COLO829 (cell line): ENCODE measurements at regions not wholly inside any gene's neighbourhood (a gene's known extent, or its start where the extent isn't known, plus 50 kb on each side); places are given as distances from the start of the nearest gene placed in this dataset.

Source experiments
- DNase-seq: peaks from one replicate; pipeline ENCODE4 v3.0.0; 2012; ENCODE audit warnings: low spot score

DNA sequence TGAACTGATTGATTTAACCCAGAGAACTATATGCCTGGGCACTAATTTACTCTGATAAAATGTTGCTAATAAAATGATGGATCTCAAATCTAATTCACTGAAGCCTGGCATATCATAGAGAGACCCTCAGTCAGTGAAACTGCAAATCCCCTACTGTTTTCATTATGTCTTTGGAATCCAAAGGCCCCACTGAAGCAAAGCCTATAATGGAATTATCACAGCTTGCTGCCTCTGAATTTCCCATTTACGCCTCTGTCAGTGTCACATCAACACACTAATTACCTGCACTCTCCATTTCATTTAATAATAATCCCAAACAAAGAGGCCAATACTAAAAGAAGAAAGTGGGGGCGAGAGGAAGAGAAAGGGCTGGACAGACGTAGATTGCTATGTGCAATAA, 470.9 kb downstream of the MBD2 start:
- no peak for DNase-seq

DNA sequence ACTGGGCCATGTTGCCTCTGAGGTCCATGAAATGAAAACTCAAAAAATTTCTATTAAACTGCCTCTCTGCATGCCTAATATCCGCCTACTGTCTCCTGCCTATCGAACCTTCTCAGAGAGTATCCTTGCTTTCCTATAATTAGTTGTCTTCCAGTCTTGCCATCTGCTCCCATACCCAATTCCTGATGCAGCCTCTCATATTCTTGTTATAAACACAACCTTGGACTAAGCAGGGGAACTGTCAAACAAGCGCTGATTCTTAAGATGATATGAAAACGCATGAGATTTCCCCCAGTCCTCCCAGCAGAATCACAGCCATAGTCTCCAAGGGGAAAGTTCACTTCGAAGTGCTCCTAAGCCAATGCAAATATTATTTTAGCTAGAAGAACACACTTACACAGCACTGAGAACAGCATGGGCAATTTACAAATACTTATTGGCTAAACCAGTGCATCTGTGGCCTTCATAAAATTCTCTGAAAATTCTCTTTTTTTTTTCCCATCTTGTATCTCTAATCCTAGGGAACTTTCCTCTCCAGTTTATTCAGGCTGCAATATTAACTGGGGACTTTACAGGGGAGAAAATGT, 471.6 kb downstream of the MBD2 start:
- no peak for DNase-seq

DNA sequence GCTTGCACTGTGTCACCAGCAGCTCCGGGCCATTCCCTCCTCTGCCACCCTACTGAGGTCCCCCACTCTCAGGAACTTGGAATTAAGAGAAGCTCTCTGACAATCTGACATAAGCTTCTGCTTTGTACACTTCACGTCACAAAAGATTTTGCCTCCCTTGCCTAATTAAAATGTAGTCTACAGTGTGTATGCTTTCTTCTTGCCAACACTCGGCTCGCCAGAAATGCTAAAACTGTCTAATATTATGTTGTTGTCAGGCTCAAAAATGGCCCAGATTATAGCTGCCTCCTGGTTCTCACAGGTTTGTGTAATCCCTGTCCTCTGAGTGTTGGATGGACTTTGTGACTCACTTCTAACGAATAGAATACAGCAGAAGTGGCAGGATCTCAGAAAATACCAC, 474.7 kb downstream of the MBD2 start:
- no peak for DNase-seq

DNA sequence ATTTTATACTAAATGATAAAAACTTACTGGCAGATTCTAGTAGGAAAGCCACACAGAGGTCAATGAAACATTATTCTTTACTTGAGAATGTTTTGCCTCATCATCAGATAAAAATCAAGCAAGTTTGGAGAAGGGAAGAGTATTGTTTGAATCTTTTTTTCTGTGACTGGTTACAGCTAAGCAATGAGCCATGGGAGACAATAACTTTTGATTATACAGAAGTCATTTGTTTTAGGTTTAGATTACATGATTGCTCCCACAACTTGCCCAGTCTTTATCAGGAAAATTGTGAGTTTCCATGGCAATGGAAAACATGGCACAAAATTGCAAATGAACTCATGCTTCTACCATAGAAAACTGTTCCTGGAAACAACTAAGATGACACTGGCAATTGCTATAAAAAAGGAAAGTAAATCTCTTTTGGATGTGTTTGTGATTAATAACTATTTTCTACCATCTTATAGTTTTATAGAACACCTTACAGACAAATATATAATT, 476.8 kb downstream of the MBD2 start:
- DNase-seq: no peak

DNA sequence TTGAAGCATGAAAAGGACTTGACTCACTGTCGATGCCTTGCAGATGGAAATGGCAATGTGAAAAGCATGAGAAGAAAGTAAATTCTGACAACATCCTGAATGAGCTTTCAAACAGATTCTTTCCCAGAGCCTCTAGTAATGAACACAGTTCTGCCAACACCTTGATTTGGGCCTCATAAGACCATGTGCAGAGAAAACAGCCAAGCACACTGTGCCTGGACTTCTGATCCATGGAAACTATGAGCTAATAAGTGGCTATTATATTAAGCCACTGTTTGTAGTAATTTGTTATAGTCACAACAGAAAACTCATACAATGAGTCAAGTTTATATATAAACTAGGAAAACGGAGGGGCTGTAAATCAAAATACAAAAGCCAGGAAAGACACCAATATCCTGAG, 477.3 kb downstream of the MBD2 start:
- no peak for DNase-seq

DNA sequence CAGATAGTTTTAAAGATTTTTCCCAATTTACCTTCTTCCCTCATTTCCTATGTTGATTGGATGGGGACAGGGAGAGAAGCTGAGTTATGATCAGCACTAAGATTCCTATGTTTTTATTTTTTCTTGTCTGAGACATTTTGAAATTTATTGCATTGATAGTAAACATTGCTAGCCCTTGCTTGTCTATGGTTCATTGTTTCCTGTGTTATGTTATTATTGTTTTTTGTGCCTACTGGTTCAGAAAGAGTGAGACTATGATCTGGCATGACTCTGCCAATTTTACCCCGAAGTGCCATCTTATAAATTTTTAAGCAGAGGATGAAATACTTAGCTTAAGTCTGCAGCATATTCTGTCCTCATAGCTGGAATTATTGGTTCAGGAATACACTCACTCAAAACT, 478.5 kb downstream of the MBD2 start:
- DNase-seq: no peak

DNA sequence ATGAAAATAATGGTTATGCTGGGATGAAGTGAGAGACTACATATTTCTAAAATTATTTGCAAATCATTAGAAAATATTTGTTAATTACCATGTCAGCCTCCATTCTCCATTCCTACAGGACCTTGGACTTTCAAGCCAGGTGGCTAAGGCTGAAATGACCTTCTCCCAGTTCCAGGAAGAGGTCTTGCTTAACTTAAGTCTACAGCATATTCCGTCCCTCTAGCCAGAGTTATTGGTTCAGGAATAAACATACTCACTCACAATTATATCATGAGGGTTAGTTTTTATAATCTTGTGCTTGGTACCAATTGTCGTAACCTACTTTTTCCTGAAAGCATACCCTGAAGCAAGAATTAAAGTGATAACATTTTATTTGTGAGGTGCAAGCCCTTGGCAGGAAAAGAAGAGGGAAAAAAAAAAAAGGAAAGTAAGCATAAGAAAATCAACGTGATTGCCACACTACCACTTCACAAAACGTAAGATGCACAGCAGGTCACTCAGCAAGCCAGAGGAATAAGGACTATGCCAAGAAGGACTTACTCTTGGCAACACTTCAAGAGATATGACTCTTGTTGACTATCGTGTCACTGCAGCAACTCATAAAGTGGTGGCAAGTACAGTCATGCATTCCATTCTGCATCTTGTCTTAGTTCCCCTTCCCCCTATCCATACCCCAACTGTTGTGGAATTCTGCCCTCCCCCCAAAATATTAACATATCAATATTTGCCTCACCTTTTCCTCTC, 479.1 kb downstream of the MBD2 start:
- DNase-seq: no peak

DNA sequence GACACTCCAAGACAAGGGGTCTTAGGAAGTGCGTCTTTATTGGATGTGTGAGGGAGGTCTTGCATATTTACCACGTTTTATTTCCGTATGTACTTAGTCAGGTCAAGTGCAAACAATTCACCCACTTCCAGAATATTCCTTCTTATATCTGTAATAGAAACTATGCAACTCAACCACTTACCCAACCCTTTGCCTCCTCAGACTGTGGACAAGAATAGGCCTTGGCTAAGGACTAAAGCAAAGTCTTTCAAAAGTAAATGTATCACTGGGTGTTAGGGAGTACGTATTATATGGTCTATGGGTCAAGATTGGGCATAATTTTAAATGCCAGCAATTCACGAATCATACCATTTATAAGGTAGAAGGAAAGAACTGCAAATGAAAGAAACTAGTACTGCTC, 484.8 kb downstream of the MBD2 start:
- DNase-seq: no peak

DNA sequence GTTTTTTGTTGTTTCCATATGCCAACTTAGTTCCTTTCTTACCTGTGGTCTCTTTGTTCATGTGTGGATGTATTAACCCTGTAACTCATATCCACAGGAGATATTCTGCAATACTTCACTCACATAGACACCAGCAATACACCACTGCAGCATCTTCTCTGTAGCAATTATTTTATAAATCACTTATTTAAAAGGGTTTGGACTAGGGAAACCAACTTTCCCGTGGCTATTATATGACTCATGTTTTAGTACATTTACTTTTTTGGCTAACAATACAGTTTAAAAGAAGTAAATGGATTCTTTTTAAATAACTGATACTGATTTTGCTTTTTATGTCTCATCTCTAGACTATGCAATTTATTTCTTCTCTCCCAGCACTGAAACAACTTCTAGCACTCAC, 488.9 kb downstream of the MBD2 start:
- no peak for DNase-seq

DNA sequence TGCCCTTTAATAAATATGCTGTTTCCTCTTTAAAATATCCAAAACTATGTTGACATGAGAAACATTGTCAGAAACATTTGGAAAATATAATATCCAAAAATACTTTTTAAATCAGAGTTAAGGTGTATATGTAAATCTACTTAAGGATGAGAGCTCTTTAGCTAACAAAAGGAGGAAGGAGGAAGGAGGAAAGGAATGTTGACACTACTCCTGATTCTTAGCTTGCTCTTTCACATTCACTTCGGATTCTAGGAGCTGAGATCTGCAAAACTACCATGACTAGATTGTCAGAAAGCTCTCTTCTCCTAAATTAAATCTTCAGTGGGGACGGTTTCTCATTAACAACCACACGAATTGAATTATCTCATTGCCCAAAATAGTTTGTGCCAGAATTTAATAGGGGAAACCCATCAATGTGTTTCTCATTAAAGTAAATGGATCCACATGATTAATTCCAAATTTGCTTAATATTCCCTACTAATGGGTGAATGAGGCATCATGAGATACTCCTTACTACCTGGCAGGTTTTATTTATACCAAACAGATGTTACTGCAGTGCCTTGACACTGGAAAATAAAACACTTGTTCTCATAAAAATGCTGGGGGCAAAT, 509.1 kb downstream of the MBD2 start:
- DNase-seq: no peak

DNA sequence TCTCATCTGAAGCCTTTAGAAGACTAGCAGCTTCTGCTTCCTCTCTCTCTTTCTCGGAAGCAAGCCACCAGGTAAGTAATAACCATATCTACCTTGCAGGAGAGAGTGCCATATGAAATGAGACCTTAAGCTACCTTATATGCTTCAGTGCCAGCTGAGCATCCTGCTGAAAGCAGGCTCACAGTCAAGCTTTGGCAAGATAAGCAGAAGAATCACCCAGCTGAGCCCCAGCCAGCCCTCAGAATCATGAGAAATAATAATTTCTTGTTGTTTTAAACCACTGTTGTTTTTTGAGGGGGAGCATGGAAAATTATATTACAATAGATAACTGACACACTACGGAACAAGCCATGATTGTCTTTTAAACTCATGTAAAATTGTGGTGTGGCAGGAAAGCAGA, 514.4 kb downstream of the MBD2 start:
- DNase-seq: no peak

DNA sequence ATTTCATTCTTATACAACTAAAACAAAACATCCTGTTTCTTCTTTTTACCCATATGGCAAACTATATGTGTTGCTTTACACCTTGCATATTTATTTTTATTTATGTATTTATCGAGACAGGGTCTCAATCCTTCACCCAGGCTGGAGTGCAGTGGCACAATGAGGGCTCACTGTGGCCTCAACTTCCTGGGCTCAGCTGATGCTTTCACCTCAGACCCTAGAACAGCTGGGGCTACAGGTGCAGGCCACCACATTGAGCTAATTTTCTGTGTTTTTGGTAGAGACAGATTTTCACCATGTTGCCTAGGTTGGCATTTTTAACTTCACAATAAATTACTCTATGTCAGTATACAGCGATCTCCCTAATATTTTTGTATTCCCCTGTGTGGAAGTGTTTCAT, 522.0 kb downstream of the MBD2 start:
- no peak for DNase-seq

DNA sequence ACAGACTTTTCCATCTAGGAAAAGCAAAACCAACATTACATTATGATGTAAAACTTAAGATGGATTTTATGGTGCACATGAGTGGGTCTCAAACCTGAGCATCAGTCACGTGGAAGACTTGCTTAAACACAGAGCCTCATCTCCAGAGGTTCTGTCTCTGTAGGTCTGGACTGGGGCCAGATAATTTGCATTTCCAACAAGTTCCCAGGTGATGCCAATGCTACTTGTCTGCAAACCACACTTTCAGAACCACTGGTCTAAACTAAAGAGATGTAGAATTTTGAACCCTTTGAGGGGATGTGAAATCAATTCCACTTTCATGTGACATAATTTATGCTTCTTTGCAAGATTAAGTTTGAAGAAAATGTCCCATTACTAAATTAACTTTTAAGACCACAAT, 522.8 kb downstream of the MBD2 start:
- no peak for DNase-seq

DNA sequence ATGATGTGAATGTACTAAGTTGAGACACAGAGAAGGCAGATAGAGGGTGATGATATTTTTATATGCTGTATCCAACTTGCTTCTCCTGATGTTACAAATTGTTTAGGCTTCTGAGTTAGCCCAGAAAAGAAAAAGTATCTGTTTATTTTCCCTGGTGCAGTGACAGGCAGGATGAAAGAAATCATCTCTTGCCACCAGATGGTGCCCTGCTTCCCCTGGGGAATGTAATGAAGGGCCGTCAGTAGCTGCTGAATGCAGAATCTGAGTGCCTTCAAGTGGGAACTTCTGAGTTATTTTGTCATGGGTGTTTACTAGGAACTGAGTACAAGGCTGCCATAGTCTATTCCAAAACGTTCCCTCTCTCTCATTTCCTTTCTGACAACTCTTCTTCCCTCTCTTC, 525.6 kb downstream of the MBD2 start:
- DNase-seq: peak; percentile 16

DNA sequence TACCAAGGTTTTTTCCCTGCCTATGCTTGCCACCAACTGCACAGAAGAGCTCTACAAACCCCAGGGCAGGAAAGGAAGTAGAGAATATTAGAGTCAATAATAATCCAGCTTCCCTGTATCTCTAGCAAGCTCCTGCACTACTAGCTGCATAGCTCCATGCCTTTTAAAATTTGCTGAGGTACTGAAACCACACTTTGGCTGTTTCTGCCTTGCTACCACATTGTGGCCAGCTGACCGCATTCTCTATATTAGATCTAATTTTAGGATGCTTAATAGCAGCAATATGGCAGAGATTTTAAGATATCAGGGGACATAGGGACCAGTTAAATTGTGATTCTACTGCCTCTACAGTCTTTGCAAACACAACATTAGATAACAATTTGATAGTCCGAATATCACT, 534.6 kb downstream of the MBD2 start:
- DNase-seq: no peak

DNA sequence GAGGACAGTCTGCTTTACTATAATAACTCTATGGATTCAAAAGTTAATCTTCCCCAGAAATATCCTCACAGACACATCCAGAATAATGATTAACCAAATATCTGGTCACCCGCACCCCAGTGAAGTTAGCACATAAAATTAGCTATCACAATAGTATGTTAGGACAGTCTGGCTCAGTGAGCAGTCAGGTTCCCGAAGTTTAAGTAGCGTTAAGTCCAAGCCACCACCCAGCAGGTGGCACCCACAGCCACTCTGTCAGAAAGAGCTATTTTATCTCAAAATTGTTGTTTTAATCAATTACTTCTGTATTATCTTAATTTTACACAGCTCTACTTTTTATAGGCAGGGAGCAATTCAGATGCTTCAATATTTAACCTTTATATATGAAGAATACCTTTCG, 537.5 kb downstream of the MBD2 start:
- DNase-seq: no peak

DNA sequence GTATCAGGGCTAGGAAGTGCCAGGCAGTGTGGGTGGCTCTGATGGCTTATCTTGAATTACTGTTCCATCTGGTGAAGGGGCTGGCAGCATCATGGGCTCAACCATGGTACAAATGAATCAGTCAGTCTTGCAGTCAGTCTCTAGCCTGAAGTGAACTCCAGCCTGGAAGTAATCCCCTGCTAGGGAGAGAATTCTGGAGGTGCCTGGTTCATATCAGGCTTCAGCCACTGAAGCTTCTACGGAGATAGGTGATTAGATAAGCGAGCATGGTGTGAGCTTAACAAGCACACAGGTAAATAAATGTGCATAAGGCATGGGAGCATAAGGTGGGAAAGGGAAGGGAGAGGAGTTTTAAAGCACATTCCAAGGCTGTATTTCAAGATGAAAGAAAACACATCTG, 541.7 kb downstream of the MBD2 start:
- DNase-seq: no peak

DNA sequence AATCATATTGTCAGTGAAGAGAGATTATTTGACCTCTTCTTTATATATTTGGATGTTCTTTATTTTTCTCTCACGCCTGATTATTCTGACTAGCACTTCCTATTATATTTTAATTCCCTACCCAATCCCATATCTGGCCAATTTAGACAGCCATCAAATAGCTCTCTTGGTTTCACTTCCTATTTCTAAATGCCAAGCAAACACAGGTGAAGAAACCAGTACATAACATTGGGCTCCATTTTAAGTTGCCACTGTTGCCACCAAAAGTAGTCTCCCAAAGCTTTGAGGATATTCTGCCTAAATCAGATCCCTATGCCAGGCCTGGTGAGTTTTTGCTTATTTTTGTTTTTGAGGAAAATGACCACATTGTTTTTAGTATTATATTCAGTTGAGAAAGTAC, 547.0 kb downstream of the MBD2 start:
- DNase-seq: no peak

DNA sequence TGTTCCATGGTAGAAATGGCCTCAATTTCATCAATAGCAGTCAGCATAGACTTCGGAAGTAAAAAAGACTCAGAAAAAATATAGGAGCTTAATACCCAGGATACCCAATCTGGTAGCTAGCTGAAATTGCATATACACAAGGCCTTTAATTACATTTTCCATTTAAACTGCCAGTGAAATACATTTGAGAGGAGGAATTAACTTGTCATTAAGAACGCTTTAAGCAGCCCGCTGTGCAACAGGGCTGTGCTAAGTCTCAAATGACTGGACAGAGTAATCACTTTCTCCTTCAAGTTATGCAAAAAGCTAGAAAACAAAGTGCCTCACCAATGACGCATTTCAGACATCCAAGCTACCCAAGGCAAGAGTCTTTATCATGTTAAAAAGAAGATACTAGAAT, 558.8 kb downstream of the MBD2 start:
- DNase-seq: no peak

DNA sequence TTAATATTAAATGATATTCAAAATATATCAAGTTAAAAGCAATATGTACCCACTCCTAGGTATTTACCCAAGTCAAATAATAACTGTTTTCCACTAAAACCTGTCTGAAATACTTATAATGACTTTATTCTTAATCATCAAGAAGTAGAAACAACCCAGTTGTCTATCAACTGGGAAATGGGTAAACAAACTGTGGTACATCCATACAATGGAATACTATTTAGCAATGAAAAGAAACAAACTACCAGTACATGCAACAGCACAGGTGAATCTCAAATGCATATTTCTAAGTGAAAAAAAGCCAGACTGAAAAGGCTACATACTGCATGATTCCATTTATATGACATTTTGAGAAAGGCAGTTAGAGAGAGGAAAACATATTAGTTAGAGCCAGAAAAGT, 559.9 kb downstream of the MBD2 start:
- DNase-seq: no peak

DNA sequence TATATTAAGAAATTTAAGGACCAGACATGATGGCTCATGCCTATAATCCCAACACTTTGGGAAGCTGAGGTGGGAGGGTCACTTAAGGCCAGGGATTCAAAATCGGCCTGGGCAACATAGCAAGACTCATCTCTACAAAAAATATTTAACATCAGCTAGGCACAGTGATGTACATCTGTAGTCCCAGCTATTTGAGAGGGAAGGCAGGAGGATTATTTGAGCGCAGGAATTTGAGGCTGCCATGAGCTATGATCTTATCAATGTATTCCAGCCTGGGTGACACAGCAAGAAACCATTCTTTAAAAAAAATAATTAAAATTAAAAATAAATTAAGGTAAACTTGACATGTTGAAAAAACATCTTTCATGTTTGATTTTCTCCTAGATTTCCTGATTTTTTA, 564.2 kb downstream of the MBD2 start:
- no peak for DNase-seq

DNA sequence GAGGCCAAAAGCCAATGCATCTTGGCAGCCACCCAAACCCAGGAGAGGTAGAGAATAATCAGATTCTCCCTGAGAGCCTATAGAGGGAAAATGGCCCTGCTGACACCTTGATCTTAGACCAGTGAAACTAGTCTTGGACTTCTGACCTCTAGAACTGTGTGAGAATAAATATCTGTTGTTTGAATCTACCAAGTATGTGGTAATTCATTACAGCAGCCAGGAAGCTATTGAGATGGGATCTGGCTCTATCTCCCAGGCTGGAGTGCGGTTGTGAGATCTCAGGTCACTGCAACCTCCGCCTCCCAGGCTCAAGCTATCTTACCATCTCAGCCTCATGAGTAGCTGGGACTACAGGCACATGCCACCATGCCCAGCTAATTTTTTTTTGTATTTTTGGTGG, 567.2 kb downstream of the MBD2 start:
- DNase-seq: no peak

DNA sequence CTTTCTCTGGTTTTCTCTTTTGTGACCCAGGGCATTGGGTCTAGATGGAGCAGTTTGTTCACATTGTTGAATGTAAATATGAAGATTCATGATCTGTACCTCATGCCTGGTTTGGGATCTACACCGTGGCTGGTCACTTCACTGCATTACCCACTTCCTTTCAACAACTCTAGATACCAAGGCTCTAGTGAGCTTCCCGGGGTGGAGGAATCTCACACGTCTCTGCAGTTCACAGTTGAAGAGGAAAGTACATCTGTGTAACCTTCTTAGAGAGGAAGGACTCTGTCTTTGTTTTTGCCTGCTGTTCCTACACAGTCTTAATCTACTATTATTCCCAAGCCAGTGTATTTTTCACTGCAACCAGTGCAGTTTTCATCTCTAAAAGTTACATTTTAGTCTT, 574.8 kb downstream of the MBD2 start:
- DNase-seq: no peak
